Gastrocnemius medialis (tissue), 4 donors: ENCODE measurements at regions not wholly inside any gene's neighbourhood (a gene's known extent, or its start where the extent isn't known, plus 50 kb on each side); places are given as distances from the start of the nearest gene placed in this dataset.

Experiments
- ATAC-seq, 2 donors: fragments of 150-250 bp; one replicate each; pipeline ENCODE4 v1.9.1; 2016
- DNase-seq, 2 donors: peaks; one replicate each; pipeline ENCODE4 v3.0.0-alpha.2; 2019
- H3K27ac ChIP-seq, 4 donors: fragments of 200-600 bp; sonication (generic); 1 replicate in 1 of 4; 2 replicates in 3 of 4; pipeline ENCODE4 v1.5.1; 2016 to 2018; ENCODE audit warnings: mild to moderate bottlenecking in 2 of 4, moderate library complexity in 1 of 4
- H3K27me3 ChIP-seq, 3 donors: fragments of 200-600 bp; sonication (generic) in 2 of 3; 1 replicate in 1 of 3; 2 replicates in 2 of 3; pipeline versions ENCODE4 v1.5.1 to v1.6.0; 2016 to 2019; ENCODE audit warnings: mild to moderate bottlenecking in 1 of 3, moderate library complexity in 1 of 3
- H3K36me3 ChIP-seq, 2 donors: fragments of 200-600 bp; sonication (generic) in 1 of 2; one replicate each; pipeline ENCODE4 v1.5.1; 2017 to 2018
- H3K4me1 ChIP-seq, 2 donors: fragments of 200-600 bp; sonication (generic) in 1 of 2; one replicate each; pipeline ENCODE4 v1.5.1; 2016 to 2017; ENCODE audit warnings: mild to moderate bottlenecking in 2 of 2
- H3K4me3 ChIP-seq, 4 donors: fragments of 200-600 bp; sonication (generic) in 3 of 4; 1 replicate in 1 of 4; 2 replicates in 3 of 4; pipeline ENCODE4 v1.5.1; 2016 to 2019; ENCODE audit warnings: mild to moderate bottlenecking in 2 of 4
- H3K9me3 ChIP-seq, 3 donors: fragments of 200-600 bp; sonication (generic) in 2 of 3; 1 replicate in 1 of 3; 2 replicates in 2 of 3; pipeline ENCODE4 v1.5.1; 2016 to 2019
- CTCF ChIP-seq, 5 experiments: fragments of 450-650 bp in 3 of 5; fragments of 200-600 bp in 2 of 5; sonication (generic) in 2 of 5; IDR thresholded peaks in 4 of 5; conservative IDR thresholded peaks in 1 of 5; 1 replicate in 4 of 5; 2 replicates in 1 of 5; pipeline ENCODE4 v1.5.1; 2016 to 2019; ENCODE audit warnings: antibody characterized with exemption in 5 of 5, mild to moderate bottlenecking in 3 of 5, moderate library complexity in 3 of 5
- POLR2A ChIP-seq, 2 donors: fragments of 450-650 bp; IDR thresholded peaks; one replicate each; pipeline ENCODE4 v1.6.1; 2017; ENCODE audit warnings: antibody characterized with exemption in 2 of 2, mild to moderate bottlenecking in 2 of 2, moderate library complexity in 2 of 2
- in situ Hi-C, 4 donors: fragments of 200-750 bp; cut with MboI; loops; one replicate each; pipeline versions ENCODE4 v1.15.0 to v1.8.0; 2017; ENCODE audit warnings: low sequenced_read_pairs in 4 of 4
- intact Hi-C: fragments of 100-400 bp; cut with DNase I; formaldehyde crosslinking; loops from one replicate; pipeline ENCODE4 v1.15.1; 2023; ENCODE audit warnings: low total_unique reads

- DNase-seq (no peak), ATAC-seq (no peak)
- Histone ChIP-seq H3K27me3 (no peaks in the 10 kb centered on the region), H3K4me1 (no peaks in the 10 kb centered on the region), H3K9me3 (no peaks in the 10 kb centered on the region), H3K4me3 (no peak overlapping the region), H3K27ac (no peak overlapping the region), H3K36me3 (no peaks in the 10 kb centered on the region)
- TF ChIP-seq POLR2A (IDR thresholded peaks at IDR 0.05): no peak
- TF ChIP-seq CTCF (IDR thresholded peaks at IDR 0.05 in 4 of 5, conservative IDR thresholded peaks at IDR 0.05 in 1 of 5): no peak
- in situ Hi-C loops (no loop called here), intact Hi-C loops (no loop called here)
These were observed 78.3 kb upstream of the CRIM1 start for GRCh38 chr2:36277146-36277808.

- TF ChIP-seq POLR2A (IDR thresholded peaks at IDR 0.05) (no peak), CTCF (IDR thresholded peaks at IDR 0.05 in 4 of 5, conservative IDR thresholded peaks at IDR 0.05 in 1 of 5) (no peak)
- H3K4me1 ChIP-seq: no peaks in the 10 kb centered on the region
- no peak overlapping the region for H3K4me3 ChIP-seq
- intact Hi-C loops: no loop called here
- no peaks in the 10 kb centered on the region for H3K9me3 ChIP-seq
- H3K27ac ChIP-seq: no peak overlapping the region
- H3K36me3 ChIP-seq: no peaks in the 10 kb centered on the region
- in situ Hi-C loops: no loop called here
- DNase-seq: no peak
- no peak for ATAC-seq
- no peaks in the 10 kb centered on the region for H3K27me3 ChIP-seq
These were observed 84.3 kb upstream of the CRIM1 start for GRCh38 chr2:36271266-36271665.

GRCh38 chr2:36270758-36271157 lies 84.8 kb upstream of the CRIM1 start:
- H3K9me3 ChIP-seq: no peaks in the 10 kb centered on the region
- TF ChIP-seq CTCF (IDR thresholded peaks at IDR 0.05 in 4 of 5, conservative IDR thresholded peaks at IDR 0.05 in 1 of 5) (no peak), POLR2A (IDR thresholded peaks at IDR 0.05) (no peak)
- intact Hi-C loops: no loop called here
- DNase-seq: no peak
- ATAC-seq: no peak
- H3K4me1 ChIP-seq: no peaks in the 10 kb centered on the region
- no peaks in the 10 kb centered on the region for H3K36me3 ChIP-seq
- in situ Hi-C loops: no loop called here
- no peaks in the 10 kb centered on the region for H3K27me3 ChIP-seq
- no peak overlapping the region for H3K4me3 ChIP-seq
- H3K27ac ChIP-seq: no peak overlapping the region

DNA sequence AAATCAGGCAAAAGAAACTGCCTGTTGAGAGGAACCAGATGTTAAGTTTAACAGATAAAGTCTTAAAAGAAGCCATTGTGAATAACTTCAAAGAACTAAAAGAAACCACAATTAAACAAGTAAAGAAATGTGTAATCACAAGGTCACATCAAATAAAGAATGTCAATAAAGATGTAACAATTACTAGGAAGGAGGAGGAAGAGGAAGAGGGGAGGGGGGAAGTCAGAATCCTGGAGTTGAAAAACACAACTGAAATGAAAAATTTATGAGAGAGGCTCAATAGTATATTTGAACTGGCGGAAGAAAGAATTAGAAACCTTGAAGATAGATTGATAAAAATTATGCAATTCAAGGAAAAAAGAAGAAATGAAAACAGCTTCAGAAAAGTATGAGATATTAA lies 88.4 kb upstream of the CRIM1 start:
- Histone ChIP-seq H3K36me3 (no peaks in the 10 kb centered on the region), H3K27ac (no peak overlapping the region), H3K4me3 (no peak overlapping the region), H3K27me3 (no peaks in the 10 kb centered on the region), H3K4me1 (no peaks in the 10 kb centered on the region), H3K9me3 (no peaks in the 10 kb centered on the region)
- in situ Hi-C loops: no loop called here
- no peak for TF ChIP-seq POLR2A (IDR thresholded peaks at IDR 0.05)
- no peak for TF ChIP-seq CTCF (IDR thresholded peaks at IDR 0.05 in 4 of 5, conservative IDR thresholded peaks at IDR 0.05 in 1 of 5)
- intact Hi-C loops: no loop called here
- no peak for DNase-seq
- ATAC-seq: no peak

DNA sequence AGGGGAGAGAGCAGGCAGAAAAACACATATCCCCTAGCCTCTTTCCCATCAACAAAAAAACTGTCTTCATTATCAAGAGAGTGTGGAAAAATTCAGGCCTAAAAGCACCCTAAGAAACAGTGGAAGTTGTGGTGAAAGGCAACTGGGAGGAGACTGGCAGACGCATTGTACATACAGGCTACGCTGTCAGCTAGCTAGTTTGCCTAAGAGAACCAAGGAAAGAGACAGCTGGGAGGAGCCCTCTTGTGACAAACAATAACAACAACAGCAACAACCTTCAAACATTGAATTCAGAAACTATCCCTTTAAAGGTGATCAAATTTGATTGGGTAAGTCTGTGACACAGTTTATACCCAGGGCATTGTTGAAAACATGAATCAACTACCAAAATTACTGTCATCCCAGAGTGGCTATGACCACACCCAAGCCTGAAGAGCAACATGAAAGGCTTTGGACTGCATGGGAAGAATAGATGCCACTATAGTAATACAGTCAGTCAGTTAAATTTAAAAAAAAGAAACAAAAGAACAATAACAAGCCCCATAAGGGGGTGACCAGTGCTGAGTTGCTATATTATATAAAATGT lies 88.9 kb upstream of the CRIM1 start:
- H3K4me1 ChIP-seq: no peaks in the 10 kb centered on the region
- no peak for ATAC-seq
- H3K4me3 ChIP-seq: no peak overlapping the region
- intact Hi-C loops: no loop called here
- H3K27me3 ChIP-seq: no peaks in the 10 kb centered on the region
- no peaks in the 10 kb centered on the region for H3K36me3 ChIP-seq
- TF ChIP-seq POLR2A (IDR thresholded peaks at IDR 0.05) (no peak), CTCF (IDR thresholded peaks at IDR 0.05 in 4 of 5, conservative IDR thresholded peaks at IDR 0.05 in 1 of 5) (no peak)
- DNase-seq: no peak
- no peak overlapping the region for H3K27ac ChIP-seq
- in situ Hi-C loops: no loop called here
- H3K9me3 ChIP-seq: no peaks in the 10 kb centered on the region
